DMS153 treated with DMSO at 0.1 percent for 48 hours (cell line): ENCODE measurements at regions not wholly inside any gene's neighbourhood (a gene's known extent, or its start where the extent isn't known, plus 50 kb on each side); places are given as distances from the start of the nearest gene placed in this dataset.
"Not testable (repeated sequence)": the region's sequence is repeated elsewhere in the genome, so short reads cannot be mapped to it uniquely, and the experiment has no call there.

Experiments used
- DNase-seq: peaks from one replicate; lab custom pipeline; 2025; ENCODE audit not compliant: unreplicated experiment; lab: John Stamatoyannopoulos, UW

- no peak for DNase-seq
Measured at GRCh38 chr1:173341971-173342370, 134.8 kb upstream of the TNFSF4 start.

- no peak for DNase-seq
Measured at GRCh38 chr1:173342736-173343135, 134.4 kb upstream of the PRDX6 start.

- DNase-seq, result no peak
Measured at GRCh38 chr1:173344034-173344743, 132.9 kb upstream of the PRDX6 start.

- no peak for DNase-seq
Measured at GRCh38 chr1:173347282-173347818, 129.8 kb upstream of the PRDX6 start.

GRCh38 chr1:173352635-173353034 lies 124.5 kb upstream of the PRDX6 start:
- not testable (repeated sequence) for DNase-seq

- no peak for DNase-seq
Measured at GRCh38 chr1:173353350-173353749, 123.8 kb upstream of the PRDX6 start.

- no peak for DNase-seq
Measured at GRCh38 chr1:173354937-173355280, 122.2 kb upstream of the PRDX6 start.

- DNase-seq, result no peak
Measured at GRCh38 chr1:173355281-173356031, 121.7 kb upstream of the PRDX6 start.

GRCh38 chr1:173356191-173356762 lies 120.9 kb upstream of the PRDX6 start:
- DNase-seq, result no peak

GRCh38 chr1:173360487-173361063 lies 116.6 kb upstream of the PRDX6 start:
- no peak for DNase-seq

- no peak for DNase-seq
Measured at GRCh38 chr1:173362543-173362942, 114.6 kb upstream of the PRDX6 start.

- DNase-seq, result no peak
Measured at GRCh38 chr1:173364827-173365226, 112.3 kb upstream of the PRDX6 start.

- DNase-seq, result no peak
Measured at GRCh38 chr1:173365341-173365740, 111.8 kb upstream of the PRDX6 start.

- DNase-seq, result no peak
Measured at GRCh38 chr1:173367136-173367535, 110.0 kb upstream of the PRDX6 start.

GRCh38 chr1:173370586-173370985 lies 106.5 kb upstream of the PRDX6 start:
- DNase-seq, result not testable (repeated sequence)

- not testable (repeated sequence) for DNase-seq
Measured at GRCh38 chr1:173376065-173376464, 101.1 kb upstream of the PRDX6 start.

GRCh38 chr1:173377266-173377665 lies 99.9 kb upstream of the PRDX6 start:
- DNase-seq, result no peak

- no peak for DNase-seq
Measured at GRCh38 chr1:173383351-173383750, 93.8 kb upstream of the PRDX6 start.

GRCh38 chr1:173388352-173388751 lies 88.8 kb upstream of the PRDX6 start:
- DNase-seq, result no peak

- no peak for DNase-seq
Measured at GRCh38 chr1:173392895-173393658, 84.1 kb upstream of the PRDX6 start.

- no peak for DNase-seq
Measured at GRCh38 chr1:173393659-173394000, 83.5 kb upstream of the PRDX6 start.
